ENCODE measurements at regions not wholly inside any gene's neighbourhood (a gene's known extent, or its start where the extent isn't known, plus 50 kb on each side); places are given as distances from the start of the nearest gene placed in this dataset.

GRCh38 chr10:106498675-106499074 lies 665.8 kb downstream of the SORCS1 start:
- Histone ChIP-seq H4K91ac (ENCODE audit: low read depth, low read length) (no peak overlapping the region), H3K27ac (ENCODE audit: low read depth, low read length) (no peak overlapping the region), H3K14ac (ENCODE audit: low read length) (no peak overlapping the region), H3K9ac (ENCODE audit: low read length) (no peak overlapping the region), H3K4me1 (ENCODE audit: control insufficient read depth in 1 of 2, insufficient read depth in 2 of 2, low read length in 2 of 2) (no peaks in the 10 kb centered on the region), H2AK5ac (ENCODE audit: low read length) (no peak overlapping the region), H3K9me3 (ENCODE audit: insufficient read depth, low read depth, low read length) (no peaks in the 10 kb centered on the region), H3K79me1 (ENCODE audit: low read length) (no peaks in the 10 kb centered on the region), H3K23ac (ENCODE audit: low read length) (no peak overlapping the region), H3K79me2 (ENCODE audit: control insufficient read depth, insufficient read depth, low read length, poor library complexity) (no peaks in the 10 kb centered on the region), H4K8ac (ENCODE audit: low read depth, low read length) (no peak overlapping the region), H3K4ac (ENCODE audit: low read depth, low read length) (no peak overlapping the region), H2BK5ac (ENCODE audit: low read depth, low read length, poor library complexity) (no peak overlapping the region), H3K4me3 (ENCODE audit: low read depth, low read length) (no peak overlapping the region), H3K4me2 (ENCODE audit: low read length) (no peak overlapping the region), H3K36me3 (ENCODE audit: control insufficient read depth in 1 of 2, insufficient read depth in 2 of 2, low read length in 2 of 2) (no peaks in the 10 kb centered on the region), H4K12ac (ENCODE audit: low read depth, low read length) (no peak overlapping the region), H2AFZ (ENCODE audit: insufficient read depth, low read length, poor library complexity) (no peak overlapping the region), H3K18ac (ENCODE audit: low read length) (no peak overlapping the region), H2BK12ac (ENCODE audit: low read length) (no peak overlapping the region), H2BK120ac (ENCODE audit: insufficient read depth, low read length, poor library complexity) (no peak overlapping the region), H3K27me3 (ENCODE audit: insufficient read depth, low read length) (no peaks in the 10 kb centered on the region)
- no peak for DNase-seq
- WGBS (ENCODE audit: extremely low coverage, insufficient coverage, insufficient read length), result no CpG with 5 or more reads among the region's 4 CpGs

GRCh38 chr10:106495931-106496330 lies 668.6 kb downstream of the SORCS1 start:
- no CpG with 5 or more reads among the region's 3 CpGs for WGBS (ENCODE audit: extremely low coverage, insufficient coverage, insufficient read length)

GRCh38 chr10:106493751-106494150 lies 670.8 kb downstream of the SORCS1 start:
- no peaks in the 10 kb centered on the region for H3K9me3 ChIP-seq (ENCODE audit: insufficient read depth, low read depth, low read length)
- H3K4me2 ChIP-seq (ENCODE audit: low read length), result no peak overlapping the region
- no peak for DNase-seq
- no peak overlapping the region for H3K23ac ChIP-seq (ENCODE audit: low read length)
- no peak overlapping the region for H2BK120ac ChIP-seq (ENCODE audit: insufficient read depth, low read length, poor library complexity)
- no peaks in the 10 kb centered on the region for H3K36me3 ChIP-seq (ENCODE audit: control insufficient read depth in 1 of 2, insufficient read depth in 2 of 2, low read length in 2 of 2)
- no peak overlapping the region for H3K18ac ChIP-seq (ENCODE audit: low read length)
- no peak overlapping the region for H3K4ac ChIP-seq (ENCODE audit: low read depth, low read length)
- H2AFZ ChIP-seq (ENCODE audit: insufficient read depth, low read length, poor library complexity), result no peak overlapping the region
- H3K27me3 ChIP-seq (ENCODE audit: insufficient read depth, low read length), result no peaks in the 10 kb centered on the region
- no peaks in the 10 kb centered on the region for H3K79me2 ChIP-seq (ENCODE audit: control insufficient read depth, insufficient read depth, low read length, poor library complexity)
- H2AK5ac ChIP-seq (ENCODE audit: low read length), result no peak overlapping the region
- H3K9ac ChIP-seq (ENCODE audit: low read length), result no peak overlapping the region
- no peak overlapping the region for H3K4me3 ChIP-seq (ENCODE audit: low read depth, low read length)
- H3K79me1 ChIP-seq (ENCODE audit: low read length), result no peaks in the 10 kb centered on the region
- H3K14ac ChIP-seq (ENCODE audit: low read length), result no peak overlapping the region
- H2BK12ac ChIP-seq (ENCODE audit: low read length), result no peak overlapping the region
- peaks cover 0 to 4% of the 10 kb centered on the region in 2 experiments for H3K4me1 ChIP-seq (ENCODE audit: control insufficient read depth in 1 of 2, insufficient read depth in 2 of 2, low read length in 2 of 2)
- WGBS (ENCODE audit: extremely low coverage, insufficient coverage, insufficient read length), result no CpG with 5 or more reads among the region's 1 CpG
- H3K27ac ChIP-seq (ENCODE audit: low read depth, low read length), result no peak overlapping the region
- no peak overlapping the region for H4K12ac ChIP-seq (ENCODE audit: low read depth, low read length)
- no peak overlapping the region for H4K8ac ChIP-seq (ENCODE audit: low read depth, low read length)
- H4K91ac ChIP-seq (ENCODE audit: low read depth, low read length), result no peak overlapping the region
- no peak overlapping the region for H2BK5ac ChIP-seq (ENCODE audit: low read depth, low read length, poor library complexity)

More at GRCh38 chr10:106495931-106496330, 668.6 kb downstream of the SORCS1 start:
- Histone ChIP-seq H3K18ac (ENCODE audit: low read length) (no peak overlapping the region), H2BK12ac (ENCODE audit: low read length) (no peak overlapping the region), H3K4me1 (ENCODE audit: control insufficient read depth in 1 of 2, insufficient read depth in 2 of 2, low read length in 2 of 2) (peaks cover 0 to 4% of the 10 kb centered on the region in 2 experiments), H3K79me2 (ENCODE audit: control insufficient read depth, insufficient read depth, low read length, poor library complexity) (no peaks in the 10 kb centered on the region), H2BK5ac (ENCODE audit: low read depth, low read length, poor library complexity) (no peak overlapping the region), H3K23ac (ENCODE audit: low read length) (no peak overlapping the region), H2AK5ac (ENCODE audit: low read length) (no peak overlapping the region), H4K8ac (ENCODE audit: low read depth, low read length) (no peak overlapping the region), H2AFZ (ENCODE audit: insufficient read depth, low read length, poor library complexity) (no peak overlapping the region), H3K4me3 (ENCODE audit: low read depth, low read length) (no peak overlapping the region), H3K27ac (ENCODE audit: low read depth, low read length) (no peak overlapping the region), H3K9ac (ENCODE audit: low read length) (no peak overlapping the region), H3K79me1 (ENCODE audit: low read length) (no peaks in the 10 kb centered on the region), H2BK120ac (ENCODE audit: insufficient read depth, low read length, poor library complexity) (no peak overlapping the region), H4K91ac (ENCODE audit: low read depth, low read length) (no peak overlapping the region), H3K9me3 (ENCODE audit: insufficient read depth, low read depth, low read length) (no peaks in the 10 kb centered on the region), H3K4ac (ENCODE audit: low read depth, low read length) (no peak overlapping the region), H4K12ac (ENCODE audit: low read depth, low read length) (no peak overlapping the region), H3K4me2 (ENCODE audit: low read length) (no peak overlapping the region), H3K27me3 (ENCODE audit: insufficient read depth, low read length) (no peaks in the 10 kb centered on the region), H3K14ac (ENCODE audit: low read length) (no peak overlapping the region), H3K36me3 (ENCODE audit: control insufficient read depth in 1 of 2, insufficient read depth in 2 of 2, low read length in 2 of 2) (no peaks in the 10 kb centered on the region)
- no peak for DNase-seq

GRCh38 chr10:106493226-106493625 lies 671.3 kb downstream of the SORCS1 start:
- H4K91ac ChIP-seq (ENCODE audit: low read depth, low read length), result no peak overlapping the region
- no peak overlapping the region for H3K4me3 ChIP-seq (ENCODE audit: low read depth, low read length)
- no peaks in the 10 kb centered on the region for H3K79me2 ChIP-seq (ENCODE audit: control insufficient read depth, insufficient read depth, low read length, poor library complexity)
- H2BK12ac ChIP-seq (ENCODE audit: low read length), result no peak overlapping the region
- no peak overlapping the region for H2BK5ac ChIP-seq (ENCODE audit: low read depth, low read length, poor library complexity)
- H3K79me1 ChIP-seq (ENCODE audit: low read length), result no peaks in the 10 kb centered on the region
- H3K4me1 ChIP-seq (ENCODE audit: control insufficient read depth in 1 of 2, insufficient read depth in 2 of 2, low read length in 2 of 2), result peaks cover 0 to 4% of the 10 kb centered on the region in 2 experiments
- H3K9me3 ChIP-seq (ENCODE audit: insufficient read depth, low read depth, low read length), result no peaks in the 10 kb centered on the region
- H2AFZ ChIP-seq (ENCODE audit: insufficient read depth, low read length, poor library complexity), result no peak overlapping the region
- H2AK5ac ChIP-seq (ENCODE audit: low read length), result no peak overlapping the region
- H2BK120ac ChIP-seq (ENCODE audit: insufficient read depth, low read length, poor library complexity), result no peak overlapping the region
- H3K23ac ChIP-seq (ENCODE audit: low read length), result no peak overlapping the region
- no peaks in the 10 kb centered on the region for H3K27me3 ChIP-seq (ENCODE audit: insufficient read depth, low read length)
- peak in 1 of 2 donors; percentile 1 for DNase-seq
- no peak overlapping the region for H3K4me2 ChIP-seq (ENCODE audit: low read length)
- no peak overlapping the region for H3K18ac ChIP-seq (ENCODE audit: low read length)
- no CpG with 5 or more reads among the region's 3 CpGs for WGBS (ENCODE audit: extremely low coverage, insufficient coverage, insufficient read length)
- H3K9ac ChIP-seq (ENCODE audit: low read length), result no peak overlapping the region
- no peaks in the 10 kb centered on the region for H3K36me3 ChIP-seq (ENCODE audit: control insufficient read depth in 1 of 2, insufficient read depth in 2 of 2, low read length in 2 of 2)
- H3K27ac ChIP-seq (ENCODE audit: low read depth, low read length), result no peak overlapping the region
- no peak overlapping the region for H3K14ac ChIP-seq (ENCODE audit: low read length)
- H3K4ac ChIP-seq (ENCODE audit: low read depth, low read length), result no peak overlapping the region
- no peak overlapping the region for H4K12ac ChIP-seq (ENCODE audit: low read depth, low read length)
- H4K8ac ChIP-seq (ENCODE audit: low read depth, low read length), result no peak overlapping the region

Data from trophoblast cell (in vitro differentiated cells and primary cell).